ENCODE measurements at regions not wholly inside any gene's neighbourhood (a gene's known extent, or its start where the extent isn't known, plus 50 kb on each side); places are given as distances from the start of the nearest gene placed in this dataset.
"Not testable (repeated sequence)": the region's sequence is repeated elsewhere in the genome, so short reads cannot be mapped to it uniquely, and the experiment has no call there.

GRCh38 chr1:208977638-208978256 lies 605.8 kb upstream of the CAMK1G start:
- DNase-seq, result no peak

- DNase-seq, result no peak
Observed at GRCh38 chr1:208979776-208980175, 603.7 kb upstream of the CAMK1G start.

- DNase-seq, result no peak
Observed at GRCh38 chr1:208980605-208981004, 602.9 kb upstream of the CAMK1G start.

GRCh38 chr1:208985231-208985630 lies 598.3 kb upstream of the CAMK1G start:
- no peak for DNase-seq

- DNase-seq, result no peak
Observed at GRCh38 chr1:208988811-208989222, 594.7 kb upstream of the CAMK1G start.

GRCh38 chr1:208990456-208990855 lies 593.1 kb upstream of the CAMK1G start:
- no peak for DNase-seq

GRCh38 chr1:208997053-208997452 lies 586.5 kb upstream of the CAMK1G start:
- DNase-seq, result not testable (repeated sequence)

GRCh38 chr1:208997726-208998312 lies 585.7 kb upstream of the CAMK1G start:
- no peak for DNase-seq

- DNase-seq, result no peak
Observed at GRCh38 chr1:209008586-209008985, 574.9 kb upstream of the CAMK1G start.

GRCh38 chr1:209010475-209011230 lies 572.9 kb upstream of the CAMK1G start:
- no peak for DNase-seq

- DNase-seq, result no peak
Observed at GRCh38 chr1:209012443-209013196, 570.9 kb upstream of the CAMK1G start.

- DNase-seq, result no peak
Observed at GRCh38 chr1:209015092-209015491, 568.4 kb upstream of the CAMK1G start.

GRCh38 chr1:209021622-209022021 lies 561.9 kb upstream of the CAMK1G start:
- DNase-seq, result no peak

GRCh38 chr1:209023790-209024189 lies 559.7 kb upstream of the CAMK1G start:
- DNase-seq, result no peak

GRCh38 chr1:209029737-209030136 lies 553.8 kb upstream of the CAMK1G start:
- DNase-seq, result no peak

- DNase-seq, result no peak
Observed at GRCh38 chr1:209030454-209031167, 552.9 kb upstream of the CAMK1G start.

- DNase-seq, result no peak
Observed at GRCh38 chr1:209037064-209037463, 546.5 kb upstream of the CAMK1G start.

GRCh38 chr1:209038316-209038715 lies 545.2 kb upstream of the CAMK1G start:
- DNase-seq, result no peak

- no peak for DNase-seq
Observed at GRCh38 chr1:209038735-209039134, 544.8 kb upstream of the CAMK1G start.

- no peak for DNase-seq
Observed at GRCh38 chr1:209040351-209040750, 543.2 kb upstream of the CAMK1G start.

- no peak for DNase-seq
Observed at GRCh38 chr1:209041927-209042326, 541.6 kb upstream of the CAMK1G start.

GRCh38 chr1:209042413-209042812 lies 541.1 kb upstream of the CAMK1G start:
- DNase-seq, result no peak

Data from T1000 (cell line).